H1 (cell line): ENCODE measurements at regions not wholly inside any gene's neighbourhood (a gene's known extent, or its start where the extent isn't known, plus 50 kb on each side); places are given as distances from the start of the nearest gene placed in this dataset.

Source experiments
- POLR2AphosphoS5 ChIP-seq: IDR thresholded peaks from 2 replicates; pipeline ENCODE4 v1.6.1; 2011; ENCODE audit warnings: low read depth, low read length
- SUZ12 ChIP-seq: fragments of 200-600 bp; sonication (generic); IDR thresholded peaks from 2 replicates; pipeline ENCODE4 v1.6.1; 2012; ENCODE audit warnings: mild to moderate bottlenecking, inconsistent platforms, low read length, moderate library complexity, mixed read lengths

GRCh38 chr14:71387753-71388152 lies 480.5 kb downstream of the PCNX1 start (continued):
- TF ChIP-seq POLR2AphosphoS5 (no peak), SUZ12 (no peak)
